ENCODE measurements at regions not wholly inside any gene's neighbourhood (a gene's known extent, or its start where the extent isn't known, plus 50 kb on each side); places are given as distances from the start of the nearest gene placed in this dataset.
A peak's percentile ranks its signal among the peaks of the same experiment; 100 is the strongest.

DNA sequence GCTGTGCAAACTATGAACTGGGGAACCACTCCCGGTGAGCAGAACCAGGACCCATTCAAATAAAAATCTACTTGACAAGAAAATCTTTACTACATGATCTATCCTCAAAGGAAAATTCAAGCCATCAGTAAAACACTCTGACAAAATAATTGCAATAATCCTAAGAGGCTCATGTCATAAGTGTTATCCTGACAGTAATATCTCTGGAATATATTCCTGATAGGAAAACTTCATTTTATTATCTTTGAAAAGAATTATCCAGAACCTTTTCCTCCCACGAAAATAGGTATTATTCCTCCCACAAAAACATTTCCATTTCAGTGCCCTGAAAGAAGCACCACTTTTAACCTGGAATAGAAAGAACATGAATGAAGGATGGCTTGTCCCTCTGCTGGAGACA, 357.7 kb upstream of the PCDH7 start:
- no peaks in the 10 kb centered on the region for H3K27me3 ChIP-seq
- no peak overlapping the region for H3K4me3 ChIP-seq
- H3K27ac ChIP-seq, result no peak overlapping the region
- 75 to 85% methylated on average over 2 of the region's 2 CpGs for WGBS, 2 donors
- no peak for DNase-seq
- intact Hi-C loops (cut with DNase I), result no loop called here
- peaks cover 0 to 3% (median 0%) of the 10 kb centered on the region in 4 donors for H3K9me3 ChIP-seq
- no peaks in the 10 kb centered on the region for H3K36me3 ChIP-seq
- no peaks in the 10 kb centered on the region for H3K4me1 ChIP-seq
- no peak for TF ChIP-seq EP300 (IDR thresholded peaks at IDR 0.05)
- TF ChIP-seq POLR2A (IDR thresholded peaks at IDR 0.05), result no peak
- TF ChIP-seq POLR2AphosphoS5 (IDR thresholded peaks at IDR 0.05), result no peak
- TF ChIP-seq, protein P1, sequence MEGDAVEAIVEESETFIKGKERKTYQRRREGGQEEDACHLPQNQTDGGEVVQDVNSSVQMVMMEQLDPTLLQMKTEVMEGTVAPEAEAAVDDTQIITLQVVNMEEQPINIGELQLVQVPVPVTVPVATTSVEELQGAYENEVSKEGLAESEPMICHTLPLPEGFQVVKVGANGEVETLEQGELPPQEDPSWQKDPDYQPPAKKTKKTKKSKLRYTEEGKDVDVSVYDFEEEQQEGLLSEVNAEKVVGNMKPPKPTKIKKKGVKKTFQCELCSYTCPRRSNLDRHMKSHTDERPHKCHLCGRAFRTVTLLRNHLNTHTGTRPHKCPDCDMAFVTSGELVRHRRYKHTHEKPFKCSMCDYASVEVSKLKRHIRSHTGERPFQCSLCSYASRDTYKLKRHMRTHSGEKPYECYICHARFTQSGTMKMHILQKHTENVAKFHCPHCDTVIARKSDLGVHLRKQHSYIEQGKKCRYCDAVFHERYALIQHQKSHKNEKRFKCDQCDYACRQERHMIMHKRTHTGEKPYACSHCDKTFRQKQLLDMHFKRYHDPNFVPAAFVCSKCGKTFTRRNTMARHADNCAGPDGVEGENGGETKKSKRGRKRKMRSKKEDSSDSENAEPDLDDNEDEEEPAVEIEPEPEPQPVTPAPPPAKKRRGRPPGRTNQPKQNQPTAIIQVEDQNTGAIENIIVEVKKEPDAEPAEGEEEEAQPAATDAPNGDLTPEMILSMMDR (IDR thresholded peaks at IDR 0.05), result no peak

DNA sequence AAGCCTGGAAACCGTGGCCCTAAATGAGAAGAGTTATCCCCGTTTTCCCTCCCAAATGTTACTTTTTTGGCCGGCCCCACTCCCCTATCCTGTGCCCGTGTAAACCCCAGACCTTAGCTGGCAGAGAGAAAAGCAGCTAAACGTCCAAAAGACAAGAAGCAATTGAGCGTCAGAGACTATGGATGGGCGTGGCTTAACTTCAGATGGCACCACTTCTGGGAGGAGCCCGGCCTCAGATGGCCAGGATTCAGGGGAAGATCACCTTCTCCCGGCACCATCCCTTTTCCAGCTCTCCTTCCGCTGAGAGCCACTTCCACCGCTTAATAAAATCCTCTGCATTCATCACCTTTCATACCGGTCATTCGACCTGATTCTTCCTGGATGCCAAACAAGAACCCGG, 350.1 kb upstream of the PCDH7 start:
- no peaks in the 10 kb centered on the region for H3K9me3 ChIP-seq
- TF ChIP-seq POLR2A (IDR thresholded peaks at IDR 0.05) (no peak), POLR2AphosphoS5 (IDR thresholded peaks at IDR 0.05) (no peak), EP300 (IDR thresholded peaks at IDR 0.05) (no peak)
- TF ChIP-seq, protein P1 (IDR thresholded peaks at IDR 0.05), result no peak
- no peak for DNase-seq
- intact Hi-C loops (cut with DNase I), result no loop called here
- H3K27ac ChIP-seq, result no peak overlapping the region
- H3K36me3 ChIP-seq, result no peaks in the 10 kb centered on the region
- H3K4me3 ChIP-seq, result no peak overlapping the region
- no peaks in the 10 kb centered on the region for H3K27me3 ChIP-seq
- no peaks in the 10 kb centered on the region for H3K4me1 ChIP-seq
- WGBS, 2 donors, result 79 to 89% methylated on average over 14 of the region's 14 CpGs

DNA sequence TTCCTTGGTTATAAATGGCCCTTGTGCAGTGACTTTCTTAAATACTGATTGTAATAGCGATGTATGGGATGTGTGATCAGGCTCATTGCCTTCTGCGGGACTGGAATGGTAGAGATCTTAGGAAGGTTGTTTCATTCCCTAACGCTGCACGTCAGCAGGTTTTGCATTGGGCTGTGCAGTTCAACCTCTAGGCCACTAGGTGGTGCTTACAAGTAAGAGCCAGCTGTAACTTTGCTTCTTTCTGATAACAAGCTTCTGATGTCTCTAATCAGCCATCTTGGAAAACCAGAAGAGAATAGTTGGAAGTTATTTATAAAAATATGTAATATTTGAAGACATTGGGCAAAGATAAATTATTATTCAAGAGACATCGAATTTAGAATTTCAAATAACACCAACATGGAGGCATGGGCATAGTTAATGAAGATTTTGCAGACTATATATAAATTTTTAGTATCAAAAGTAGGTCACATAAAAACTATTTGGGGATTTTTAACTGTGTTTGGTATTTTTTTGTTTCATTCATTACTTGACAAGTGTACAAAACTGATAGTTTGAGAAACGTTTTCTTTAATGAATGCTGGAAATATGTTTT, 339.7 kb upstream of the PCDH7 start:
- Histone ChIP-seq H3K4me3 (no peak overlapping the region), H3K9me3 (no peaks in the 10 kb centered on the region), H3K27me3 (no peaks in the 10 kb centered on the region), H3K36me3 (no peaks in the 10 kb centered on the region), H3K27ac (no peak overlapping the region), H3K4me1 (no peaks in the 10 kb centered on the region)
- 37 to 58% methylated on average over 6 of the region's 6 CpGs for WGBS, 2 donors
- no peak for DNase-seq
- intact Hi-C loops (cut with DNase I), result no loop called here
- TF ChIP-seq POLR2AphosphoS5 (IDR thresholded peaks at IDR 0.05), result no peak
- no peak for TF ChIP-seq EP300 (IDR thresholded peaks at IDR 0.05)
- TF ChIP-seq, protein P1 (IDR thresholded peaks at IDR 0.05), result peak in 1 of 4 experiments; percentile 40
- TF ChIP-seq POLR2A (IDR thresholded peaks at IDR 0.05), result no peak

DNA sequence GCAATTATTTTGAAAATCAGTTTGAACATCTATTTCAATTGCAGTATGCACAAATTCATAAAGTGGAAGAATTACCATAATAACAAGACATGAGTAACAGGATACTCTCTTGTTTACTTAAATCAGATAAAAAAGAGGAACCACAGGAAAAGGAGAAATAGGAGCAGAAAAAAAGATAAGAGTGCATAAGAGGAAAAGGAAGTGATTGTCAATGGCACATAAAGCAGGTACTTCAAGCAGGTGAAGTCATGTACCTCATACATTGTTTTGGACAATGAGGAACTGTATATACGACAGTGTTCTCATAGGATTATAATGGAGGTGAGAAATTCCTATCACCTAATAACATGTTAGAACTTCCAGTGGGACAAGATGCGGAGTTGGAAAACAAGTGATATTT, 334.5 kb upstream of the PCDH7 start:
- no peak for DNase-seq
- intact Hi-C loops (cut with DNase I), result no loop called here
- Histone ChIP-seq H3K4me3 (no peak overlapping the region), H3K36me3 (no peaks in the 10 kb centered on the region), H3K9me3 (no peaks in the 10 kb centered on the region), H3K27me3 (no peaks in the 10 kb centered on the region), H3K4me1 (no peaks in the 10 kb centered on the region), H3K27ac (no peak overlapping the region)
- WGBS, 2 donors, result 49 to 72% methylated on average over 2 of the region's 2 CpGs
- TF ChIP-seq POLR2AphosphoS5 (IDR thresholded peaks at IDR 0.05) (no peak), EP300 (IDR thresholded peaks at IDR 0.05) (no peak), POLR2A (IDR thresholded peaks at IDR 0.05) (no peak)
- TF ChIP-seq, protein P1 (IDR thresholded peaks at IDR 0.05), result no peak
